ENCODE measurements at regions not wholly inside any gene's neighbourhood (a gene's known extent, or its start where the extent isn't known, plus 50 kb on each side); places are given as distances from the start of the nearest gene placed in this dataset.
"Not testable (repeated sequence)": the region's sequence is repeated elsewhere in the genome, so short reads cannot be mapped to it uniquely, and the experiment has no call there.

- no peak for DNase-seq
Measured at GRCh38 chr2:47651296-47651695, 80.5 kb upstream of the KCNK12 start.

GRCh38 chr2:47650001-47650535, 79.3 kb upstream of the KCNK12 start:
- DNase-seq = no peak

- peak; percentile 80 for DNase-seq
Measured at GRCh38 chr2:47645246-47645645, 74.5 kb upstream of the KCNK12 start.

- peak; percentile 27 for DNase-seq
Measured at GRCh38 chr2:47644351-47644750, 73.6 kb upstream of the KCNK12 start.

GRCh38 chr2:47641366-47641765, 70.6 kb upstream of the KCNK12 start:
- DNase-seq = no peak

- no peak for DNase-seq
Measured at GRCh38 chr2:47640356-47640755, 69.6 kb upstream of the KCNK12 start.

GRCh38 chr2:47639467-47639866, 68.7 kb upstream of the KCNK12 start:
- no peak for DNase-seq

GRCh38 chr2:47638430-47638829, 67.6 kb upstream of the KCNK12 start:
- DNase-seq = no peak

- no peak for DNase-seq
Measured at GRCh38 chr2:47636596-47637264, 65.9 kb upstream of the KCNK12 start.

GRCh38 chr2:47636176-47636575, 65.4 kb upstream of the KCNK12 start:
- DNase-seq = no peak

- no peak for DNase-seq
Measured at GRCh38 chr2:47632754-47633153, 62.0 kb upstream of the KCNK12 start.

GRCh38 chr2:47631792-47632398, 61.1 kb upstream of the KCNK12 start:
- DNase-seq = peak; percentile 23

GRCh38 chr2:47631306-47631705, 60.5 kb upstream of the KCNK12 start:
- no peak for DNase-seq

- DNase-seq = no peak
Measured at GRCh38 chr2:47629501-47630460, 59.0 kb upstream of the KCNK12 start.

GRCh38 chr2:47628904-47629303, 58.1 kb upstream of the KCNK12 start:
- no peak for DNase-seq

GRCh38 chr2:47626664-47627063, 55.9 kb upstream of the KCNK12 start:
- DNase-seq = no peak

- DNase-seq = not testable (repeated sequence)
Measured at GRCh38 chr2:47623140-47623539, 52.4 kb upstream of the KCNK12 start.

- DNase-seq = no peak
Measured at GRCh38 chr2:47620770-47621437, 50.1 kb upstream of the KCNK12 start.
